ENCODE measurements at regions not wholly inside any gene's neighbourhood (a gene's known extent, or its start where the extent isn't known, plus 50 kb on each side); places are given as distances from the start of the nearest gene placed in this dataset.

DNA sequence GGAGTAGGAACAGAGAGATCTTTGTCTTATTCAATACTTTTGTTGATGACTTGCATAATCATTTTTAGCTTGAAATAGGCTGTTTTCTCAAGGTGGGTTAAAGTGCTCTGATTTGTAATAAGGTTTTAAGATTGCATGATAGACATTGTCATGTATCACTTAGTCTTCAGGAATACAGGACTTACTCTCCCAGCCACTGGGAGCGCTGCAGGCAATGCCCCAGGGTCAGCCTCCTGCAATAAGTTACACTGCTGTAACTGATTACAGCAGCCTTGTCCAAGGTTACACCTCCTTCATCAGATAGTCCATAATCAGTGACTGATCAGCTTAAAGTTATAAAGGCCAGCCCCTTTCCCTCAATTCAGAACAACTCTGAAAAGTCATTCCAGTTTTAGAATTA, 218.6 kb downstream of the ESM1 start:
- DNase-seq: no peak

GRCh38 chr5:54765165-54766028, 220.0 kb downstream of the ESM1 start:
- no peak for DNase-seq

GRCh38 chr5:54764102-54765090, 221.0 kb downstream of the ESM1 start:
- DNase-seq: no peak

DNA sequence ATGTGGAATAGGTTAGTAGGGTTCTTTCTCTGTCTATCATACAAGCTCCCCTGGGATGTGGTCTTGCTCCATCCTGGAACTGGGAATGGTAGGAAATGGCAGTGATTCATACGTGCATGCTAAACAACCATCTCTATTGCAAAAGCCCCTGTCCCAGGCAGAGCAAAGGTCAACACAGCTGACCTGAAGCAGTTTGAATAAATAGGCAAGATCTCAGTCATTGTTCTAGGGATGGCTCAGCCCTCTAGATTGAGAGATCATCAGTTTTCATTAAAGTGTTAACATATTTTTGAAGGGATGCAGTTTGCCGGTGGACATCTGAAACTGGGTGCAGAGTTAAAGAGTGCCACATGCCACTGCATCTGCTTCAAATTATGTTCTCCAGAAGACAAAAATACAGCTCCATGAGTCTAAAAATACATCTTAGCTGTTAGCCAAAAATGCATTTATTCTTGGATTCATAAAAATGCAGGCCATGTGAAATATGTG, 224.1 kb downstream of the ESM1 start:
- DNase-seq: no peak

DNA sequence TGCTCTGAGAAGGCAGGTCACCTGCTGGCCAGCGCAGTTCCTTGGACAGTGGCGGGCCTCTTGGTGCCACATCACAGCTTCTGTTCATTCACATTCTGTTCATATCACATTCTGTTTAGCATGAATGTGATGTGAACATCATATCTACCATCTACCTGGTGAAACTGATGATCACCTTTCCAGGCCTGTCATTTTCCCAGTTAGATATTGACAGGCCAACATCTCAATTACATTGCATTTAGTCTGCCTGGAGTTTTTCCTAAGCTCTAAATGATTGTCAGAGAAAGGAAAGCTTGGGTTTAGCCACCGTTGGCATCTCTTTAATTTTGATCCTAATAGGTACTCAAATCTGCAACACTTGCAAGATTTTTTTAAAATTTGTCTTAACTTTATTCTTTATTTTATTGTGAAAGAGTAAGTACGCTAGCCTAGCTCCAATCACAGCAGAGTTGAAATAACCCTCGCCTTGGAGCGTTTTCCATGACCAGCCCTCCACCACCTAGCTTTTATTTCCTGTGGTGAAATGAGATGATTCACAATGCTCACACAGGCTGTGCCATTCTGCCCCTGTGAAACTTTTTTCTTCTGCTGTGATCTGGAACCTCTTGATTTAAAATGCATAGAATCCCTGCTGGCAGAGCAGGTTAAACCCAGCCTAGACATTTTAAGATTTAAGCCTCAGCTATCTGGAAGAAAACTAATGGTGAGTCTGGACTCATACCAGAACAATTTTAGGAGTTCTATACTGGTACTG, 225.0 kb downstream of the ESM1 start:
- DNase-seq: no peak

DNA sequence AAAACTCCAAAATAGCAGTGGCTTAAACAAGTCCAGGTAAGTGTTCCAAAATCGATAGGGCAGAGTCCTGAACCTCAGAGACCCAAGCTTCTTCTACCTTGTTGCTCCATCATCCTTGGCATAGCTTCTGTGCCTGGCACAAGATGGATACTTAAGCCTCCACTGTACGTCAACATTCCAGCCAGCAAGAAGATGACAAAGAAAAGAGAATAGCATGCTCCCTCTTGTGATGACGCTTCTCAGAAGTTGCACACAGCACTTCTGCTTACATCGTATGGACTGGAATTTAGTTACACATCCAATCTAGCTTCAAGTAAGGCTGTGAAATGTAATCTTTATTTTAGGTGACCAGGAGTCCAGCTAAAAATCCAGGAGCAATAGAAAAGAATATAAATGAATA, 227.4 kb downstream of the ESM1 start:
- DNase-seq: no peak

GRCh38 chr5:54757541-54757940, 227.9 kb downstream of the ESM1 start:
- no peak for DNase-seq

GRCh38 chr5:54756796-54757402, 228.5 kb downstream of the ESM1 start:
- no peak for DNase-seq

DNA sequence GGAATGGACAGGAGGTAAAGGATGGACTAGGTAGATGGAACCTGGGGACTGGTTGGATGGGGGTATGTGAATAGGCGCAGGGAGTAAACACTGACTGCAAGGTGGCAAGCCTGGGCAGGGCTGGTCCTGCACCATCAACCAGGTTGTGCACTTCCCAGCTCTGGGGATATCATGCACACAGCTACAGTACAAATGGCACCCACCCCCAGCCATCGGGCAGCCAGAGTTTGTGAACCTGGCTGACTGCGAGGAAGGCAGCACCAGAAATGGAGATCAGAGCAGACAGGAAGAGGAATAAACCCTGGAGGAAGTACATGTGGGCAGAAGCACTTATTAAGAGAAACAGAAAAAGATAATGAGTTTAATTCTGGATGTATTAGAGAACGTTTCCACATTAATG, 229.1 kb downstream of the ESM1 start:
- no peak for DNase-seq

GRCh38 chr5:54754878-54755277, 230.5 kb downstream of the ESM1 start:
- DNase-seq: no peak

GRCh38 chr5:54754420-54754819, 231.0 kb downstream of the ESM1 start:
- no peak for DNase-seq

GRCh38 chr5:54753753-54754152, 231.6 kb downstream of the ESM1 start:
- DNase-seq: no peak

DNA sequence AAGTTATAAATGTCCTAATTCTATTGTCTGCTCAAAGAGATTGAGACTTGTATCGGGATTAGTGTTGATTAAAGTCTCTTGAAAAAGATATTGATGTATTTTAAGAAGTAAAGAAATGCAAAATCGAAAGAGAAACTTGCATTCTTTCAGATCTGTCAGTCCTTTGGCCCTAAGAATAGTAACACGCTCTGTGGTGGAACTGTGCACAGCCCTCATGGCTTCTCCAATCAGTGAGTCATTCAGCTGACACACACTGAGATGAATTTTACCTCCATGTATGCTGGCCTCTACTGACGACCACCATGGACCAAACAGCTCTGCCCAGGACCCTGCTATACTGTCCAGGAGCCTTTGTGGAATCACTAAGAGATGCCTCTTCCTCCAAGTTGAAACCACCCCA, 232.4 kb downstream of the ESM1 start:
- no peak for DNase-seq

DNA sequence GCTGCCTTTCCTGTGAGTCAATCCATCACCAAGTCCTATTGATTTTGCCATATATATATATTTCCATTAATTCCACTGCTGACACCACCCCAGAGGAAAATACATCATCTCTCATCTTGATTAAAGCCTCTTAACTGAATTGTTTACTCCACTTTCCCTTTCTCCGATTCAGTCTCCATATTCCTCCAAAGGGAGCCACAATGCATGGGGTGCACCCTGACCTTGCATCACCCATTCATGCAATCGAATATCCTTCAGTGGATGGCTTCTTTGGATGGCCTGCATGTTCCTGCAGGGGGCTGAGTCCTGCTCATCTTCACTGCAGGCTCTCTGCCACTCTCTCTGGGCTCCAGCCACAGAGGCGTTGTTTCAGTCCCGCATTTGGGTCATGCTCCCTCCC, 231.0 kb downstream of the SNX18 start:
- no peak for DNase-seq

- DNase-seq: no peak
Measured at GRCh38 chr5:54746777-54747398, 229.3 kb downstream of the SNX18 start.

DNA sequence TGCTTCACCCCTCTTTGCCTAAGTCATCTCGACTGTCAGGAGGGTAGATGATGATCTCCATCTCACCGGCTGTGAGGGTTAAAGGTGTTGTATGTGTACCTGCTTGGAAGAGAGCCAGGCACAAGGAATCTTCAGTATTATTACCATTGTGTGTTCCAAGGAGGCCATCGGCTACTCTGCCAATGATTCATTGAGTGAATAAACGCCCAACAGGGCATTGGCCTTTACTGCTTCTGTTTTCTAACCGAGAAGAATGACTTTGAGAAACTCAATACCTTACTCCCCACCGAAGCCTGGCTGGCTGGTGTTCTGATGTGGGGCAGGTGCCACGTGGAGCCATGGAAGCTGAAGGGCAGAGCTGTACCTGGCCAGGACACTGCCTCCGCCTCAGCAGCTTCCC, 228.8 kb downstream of the SNX18 start:
- no peak for DNase-seq

DNA sequence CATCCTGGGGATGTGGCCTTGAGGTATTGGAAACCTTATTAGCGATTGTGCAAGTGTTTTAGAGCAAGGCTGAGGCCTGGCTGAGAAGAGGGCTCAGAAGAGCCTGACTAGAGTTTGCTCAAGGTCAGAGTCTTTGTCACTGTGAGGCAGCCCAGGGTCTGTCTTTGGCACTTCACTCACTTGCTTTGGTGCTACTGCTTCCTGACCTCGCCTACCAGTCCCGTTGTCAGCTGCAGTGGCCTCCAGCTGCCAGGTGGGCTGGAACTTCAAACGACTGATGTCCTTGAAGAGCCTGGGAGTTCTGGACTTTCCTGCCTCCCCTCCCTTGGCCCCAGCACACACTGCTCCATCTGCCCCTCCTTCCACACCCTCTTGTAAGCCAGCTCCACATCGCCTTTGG, 228.0 kb downstream of the SNX18 start:
- DNase-seq: no peak

DNA sequence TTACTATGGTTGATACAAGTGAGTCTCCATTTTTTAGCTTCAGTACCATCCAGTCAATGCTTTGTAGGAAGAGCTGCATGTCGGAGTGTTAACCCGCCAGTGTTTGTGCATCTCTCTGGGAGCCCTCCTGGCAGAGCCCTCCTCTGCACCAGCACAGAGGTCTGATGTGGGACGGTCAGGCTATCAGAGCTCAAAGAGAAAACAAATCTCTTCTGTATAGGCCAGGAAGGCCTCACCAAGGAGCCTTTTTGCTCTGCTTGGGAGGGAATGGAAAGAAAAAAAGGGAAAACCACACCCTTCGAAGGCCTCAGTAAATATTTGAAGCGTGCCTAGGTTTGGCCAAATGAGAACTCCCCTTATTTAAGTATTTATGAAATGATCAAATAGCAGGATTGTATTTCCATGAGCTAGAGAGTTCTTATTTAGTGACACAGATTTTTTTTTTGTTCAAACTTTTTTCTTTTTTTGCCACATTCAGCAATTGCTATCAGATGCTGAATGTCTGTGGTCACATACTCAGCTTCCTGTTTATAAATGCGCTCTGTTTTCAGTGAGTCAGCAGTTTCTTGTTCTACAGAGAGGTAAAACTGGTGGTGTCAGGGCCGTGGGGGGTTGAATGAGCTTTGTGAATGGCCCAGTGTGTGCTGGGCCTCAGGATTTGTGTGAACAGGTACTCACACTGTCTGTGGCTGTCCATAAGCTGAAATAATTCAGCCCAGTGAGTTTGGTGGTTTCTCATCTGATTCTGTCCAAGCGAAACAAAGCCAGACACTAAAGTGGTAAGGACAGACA, 226.6 kb downstream of the SNX18 start:
- peak; percentile 60 for DNase-seq

- no peak for DNase-seq
Measured at GRCh38 chr5:54743581-54743980, 226.0 kb downstream of the SNX18 start.

- no peak for DNase-seq
Measured at GRCh38 chr5:54742417-54742891, 224.9 kb downstream of the SNX18 start.

DNA sequence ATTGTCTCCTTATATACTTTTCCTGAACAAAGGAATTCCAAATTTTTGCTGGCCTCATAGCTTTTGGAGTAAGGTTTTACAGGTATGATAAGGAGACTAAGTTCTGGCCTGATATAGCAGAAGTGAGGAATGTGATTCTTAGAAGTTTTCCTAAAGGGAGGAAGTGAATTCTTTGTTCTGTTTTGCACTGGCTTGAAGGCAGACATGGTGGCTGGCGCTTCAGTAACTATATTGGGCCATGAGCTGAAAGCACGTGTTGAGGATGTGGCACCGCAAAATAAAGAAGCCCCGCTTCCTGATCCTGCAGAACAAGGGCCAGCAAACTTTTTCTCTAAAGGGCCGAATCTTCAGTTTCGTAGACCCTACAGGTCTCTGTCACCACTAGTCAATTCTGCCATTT, 224.2 kb downstream of the SNX18 start:
- no peak for DNase-seq
